Stomach (tissue), 8 donors: ENCODE measurements at regions not wholly inside any gene's neighbourhood (a gene's known extent, or its start where the extent isn't known, plus 50 kb on each side); places are given as distances from the start of the nearest gene placed in this dataset.

ENCODE experiments used
- DNase-seq, 2 donors: peaks; one replicate each; pipeline versions ENCODE4 v3.0.0 to v3.0.0-alpha.2; 2013 to 2019
- H3K27ac ChIP-seq, 5 donors: fragments of 200-600 bp in 4 of 5; sonication (generic) in 4 of 5; one replicate each; pipeline ENCODE4 v1.5.1; 2013 to 2019; ENCODE audit warnings: mild to moderate bottlenecking in 1 of 5, moderate library complexity in 1 of 5
- H3K27me3 ChIP-seq, 3 donors: fragments of 200-600 bp; sonication (generic); one replicate each; pipeline ENCODE4 v1.5.1; 2017 to 2019; ENCODE audit warnings: mixed run types in 1 of 3
- H3K36me3 ChIP-seq, 4 donors: fragments of 200-600 bp; sonication (generic); 1 replicate in 3 of 4; 2 replicates in 1 of 4; pipeline ENCODE4 v1.5.1; 2016 to 2019
- H3K4me1 ChIP-seq, 4 donors: fragments of 200-600 bp; sonication (generic); one replicate each; pipeline ENCODE4 v1.5.1; 2016 to 2019
- H3K4me3 ChIP-seq, 4 donors: fragments of 200-600 bp; sonication (generic) in 3 of 4; one replicate each; pipeline ENCODE4 v1.5.1; 2016 to 2019; ENCODE audit warnings: mild to moderate bottlenecking in 1 of 4
- H3K9me3 ChIP-seq, 4 donors: fragments of 200-600 bp; sonication (generic); one replicate each; pipeline ENCODE4 v1.5.1; 2016 to 2019
- EP300 ChIP-seq: sonication (generic); formaldehyde crosslinking; IDR thresholded peaks from one replicate; pipeline ENCODE4 v1.6.1; 2017; ENCODE audit warnings: antibody characterized with exemption
- POLR2A ChIP-seq, 4 donors: fragments of 450-650 bp; IDR thresholded peaks; one replicate each; pipeline ENCODE4 v1.6.1; 2016; ENCODE audit warnings: antibody characterized with exemption in 4 of 4, control low read depth in 2 of 4, mild to moderate bottlenecking in 1 of 4, moderate library complexity in 1 of 4
- POLR2AphosphoS5 ChIP-seq, 3 donors: sonication (generic); formaldehyde crosslinking; IDR thresholded peaks; one replicate each; pipeline ENCODE4 v1.6.1; 2016; ENCODE audit warnings: antibody characterized with exemption in 3 of 3
- WGBS, 5 donors: extraction: QIAGEN DNeasy Blood & Tissue Kit in 3 of 5; methylation state at CpG; one replicate each; pipeline versions ENCODE4 v1.1.5 to v1.1.7; 2013 to 2018; 5-methylcytosine and 5-hydroxymethylcytosine counted together
- intact Hi-C: fragments of 100-400 bp; cut with DNase I; formaldehyde crosslinking; loops from one replicate; pipeline ENCODE4 v1.15.1; 2023; ENCODE audit warnings: low total_unique reads
- TF ChIP-seq, protein P1 (sequence below), 7 experiments: fragments of 450-650 bp in 4 of 7; fragments of 200-600 bp in 3 of 7; sonication (generic) in 3 of 7; IDR thresholded peaks; one replicate each; pipeline ENCODE4 v1.5.1; 2016 to 2019; ENCODE audit warnings: antibody characterized with exemption in 7 of 7, control low read depth in 2 of 7, mild to moderate bottlenecking in 1 of 7
- donor health status: healthy with polysubstance abuse.
- donor health status: Bipolar disorder and iron deficiency.
- donor health status: healthy.

DNA sequence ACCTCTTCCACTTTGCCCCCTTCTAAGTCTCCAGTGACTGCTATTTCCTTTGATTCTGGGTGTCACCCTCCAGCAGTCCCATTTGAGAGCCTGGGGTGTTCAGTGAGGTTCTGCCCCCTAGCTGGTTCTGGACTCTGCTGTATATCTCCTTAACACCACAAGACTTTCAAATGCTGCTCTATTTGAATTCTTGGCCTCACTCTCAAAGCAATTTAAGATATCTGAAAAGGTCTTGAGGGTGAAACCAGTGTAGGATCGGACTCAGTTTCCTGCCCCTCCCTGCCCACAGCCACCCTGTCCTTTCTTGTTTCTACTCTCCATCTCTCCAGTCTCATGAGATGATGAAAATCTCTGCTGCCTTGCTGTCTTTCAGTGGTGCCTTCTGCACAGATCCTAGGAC is 280.9 kb downstream of the TENT4A start:
- Histone ChIP-seq H3K36me3 (no peaks in the 10 kb centered on the region), H3K9me3 (peaks cover 6 to 16% (median 10%) of the 10 kb centered on the region in 4 donors), H3K4me3 (no peak overlapping the region), H3K27me3 (no peaks in the 10 kb centered on the region), H3K4me1 (no peaks in the 10 kb centered on the region), H3K27ac (no peak overlapping the region)
- intact Hi-C loops = no loop called here
- no peak for TF ChIP-seq POLR2AphosphoS5 (IDR thresholded peaks at IDR 0.05)
- TF ChIP-seq POLR2A (IDR thresholded peaks at IDR 0.05) = no peak
- no peak for TF ChIP-seq EP300
- TF ChIP-seq, protein P1, sequence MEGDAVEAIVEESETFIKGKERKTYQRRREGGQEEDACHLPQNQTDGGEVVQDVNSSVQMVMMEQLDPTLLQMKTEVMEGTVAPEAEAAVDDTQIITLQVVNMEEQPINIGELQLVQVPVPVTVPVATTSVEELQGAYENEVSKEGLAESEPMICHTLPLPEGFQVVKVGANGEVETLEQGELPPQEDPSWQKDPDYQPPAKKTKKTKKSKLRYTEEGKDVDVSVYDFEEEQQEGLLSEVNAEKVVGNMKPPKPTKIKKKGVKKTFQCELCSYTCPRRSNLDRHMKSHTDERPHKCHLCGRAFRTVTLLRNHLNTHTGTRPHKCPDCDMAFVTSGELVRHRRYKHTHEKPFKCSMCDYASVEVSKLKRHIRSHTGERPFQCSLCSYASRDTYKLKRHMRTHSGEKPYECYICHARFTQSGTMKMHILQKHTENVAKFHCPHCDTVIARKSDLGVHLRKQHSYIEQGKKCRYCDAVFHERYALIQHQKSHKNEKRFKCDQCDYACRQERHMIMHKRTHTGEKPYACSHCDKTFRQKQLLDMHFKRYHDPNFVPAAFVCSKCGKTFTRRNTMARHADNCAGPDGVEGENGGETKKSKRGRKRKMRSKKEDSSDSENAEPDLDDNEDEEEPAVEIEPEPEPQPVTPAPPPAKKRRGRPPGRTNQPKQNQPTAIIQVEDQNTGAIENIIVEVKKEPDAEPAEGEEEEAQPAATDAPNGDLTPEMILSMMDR (IDR thresholded peaks at IDR 0.05) = no peak
- DNase-seq = no peak
- WGBS, 5 donors = 54 to 86% (median 69%) methylated on average over 1 of the region's 1 CpG

DNA sequence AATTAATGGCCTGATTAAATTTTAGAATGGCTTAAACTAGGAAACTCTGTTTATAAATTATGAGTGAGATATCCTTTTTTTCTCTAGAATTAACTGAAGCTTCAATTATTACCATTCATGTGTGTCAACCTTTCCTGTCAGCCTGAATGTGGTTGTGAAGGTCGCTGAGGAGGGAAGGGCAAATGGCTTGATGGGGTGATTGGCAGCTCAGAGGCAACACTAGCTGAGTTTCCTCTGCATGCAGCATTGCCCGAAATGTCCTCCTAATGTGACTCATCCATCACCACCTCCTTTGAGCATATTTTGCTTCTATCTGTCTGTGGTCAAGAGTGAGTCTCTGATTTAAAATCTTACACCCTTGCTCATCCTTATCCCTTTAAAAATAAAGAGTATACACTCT is 281.9 kb downstream of the TENT4A start:
- no peak for DNase-seq
- 53 to 83% (median 66%) methylated on average over 2 of the region's 2 CpGs for WGBS, 5 donors
- H3K27ac ChIP-seq = no peak overlapping the region
- H3K4me3 ChIP-seq = no peak overlapping the region
- peaks cover 6 to 16% (median 10%) of the 10 kb centered on the region in 4 donors for H3K9me3 ChIP-seq
- H3K36me3 ChIP-seq = no peaks in the 10 kb centered on the region
- H3K4me1 ChIP-seq = no peaks in the 10 kb centered on the region
- no peak for TF ChIP-seq POLR2AphosphoS5 (IDR thresholded peaks at IDR 0.05)
- no peak for TF ChIP-seq EP300
- no peak for TF ChIP-seq POLR2A (IDR thresholded peaks at IDR 0.05)
- TF ChIP-seq, protein P1 (IDR thresholded peaks at IDR 0.05) = no peak
- no peaks in the 10 kb centered on the region for H3K27me3 ChIP-seq
- intact Hi-C loops = no loop called here

DNA sequence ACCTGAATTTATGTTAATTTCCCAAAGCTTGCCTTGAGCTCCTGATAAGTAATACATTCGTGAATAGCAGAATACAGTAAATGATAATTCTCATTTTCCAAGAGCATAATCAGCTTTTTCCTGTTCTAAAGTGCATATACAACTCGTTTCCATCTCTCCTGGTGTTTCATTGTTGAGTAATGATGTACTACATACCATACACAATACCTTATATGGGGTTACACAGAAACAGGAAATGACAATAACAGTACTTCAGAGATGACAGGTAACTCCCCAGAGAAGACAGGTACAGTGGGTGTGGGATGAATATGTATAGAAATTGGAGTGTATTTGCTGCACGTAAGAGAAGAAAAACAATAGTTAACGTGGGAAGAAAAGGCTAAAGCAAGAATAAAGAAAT is 287.1 kb downstream of the TENT4A start:
- no peak for TF ChIP-seq POLR2AphosphoS5 (IDR thresholded peaks at IDR 0.05)
- TF ChIP-seq, protein P1 (IDR thresholded peaks at IDR 0.05) = no peak
- TF ChIP-seq POLR2A (IDR thresholded peaks at IDR 0.05) = no peak
- no peak for TF ChIP-seq EP300
- 61 to 70% (median 62%) methylated on average over 4 of the region's 4 CpGs for WGBS, 5 donors
- Histone ChIP-seq H3K9me3 (peaks cover 6 to 16% (median 10%) of the 10 kb centered on the region in 4 donors), H3K27me3 (no peaks in the 10 kb centered on the region), H3K27ac (no peak overlapping the region), H3K36me3 (no peaks in the 10 kb centered on the region), H3K4me3 (no peak overlapping the region), H3K4me1 (no peaks in the 10 kb centered on the region)
- intact Hi-C loops = no loop called here
- DNase-seq = no peak

DNA sequence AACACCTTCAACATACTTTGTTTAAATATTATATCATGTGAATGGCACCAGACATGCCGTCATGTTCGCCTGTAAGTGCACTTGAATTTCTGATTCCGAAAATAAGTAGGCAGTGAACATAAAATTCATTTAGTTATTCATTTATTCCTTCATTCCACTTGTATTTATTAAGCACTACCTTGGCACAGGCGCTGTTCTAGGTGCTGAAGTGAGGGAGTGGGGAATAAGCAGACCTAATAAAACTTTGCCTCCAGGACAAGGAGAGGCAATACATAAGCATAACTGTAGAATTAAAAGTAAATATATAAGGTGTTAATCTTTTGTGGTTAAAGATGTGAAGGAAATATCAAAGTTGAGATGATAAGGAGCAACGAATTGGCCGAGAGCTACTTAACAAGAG is 297.4 kb downstream of the TENT4A start:
- H3K9me3 ChIP-seq = no peaks in the 10 kb centered on the region
- no peaks in the 10 kb centered on the region for H3K4me1 ChIP-seq
- H3K27me3 ChIP-seq = no peaks in the 10 kb centered on the region
- DNase-seq = peak in 1 of 2 donors; percentile 50
- H3K4me3 ChIP-seq = no peak overlapping the region
- TF ChIP-seq, protein P1 (IDR thresholded peaks at IDR 0.05) = no peak
- TF ChIP-seq EP300 = no peak
- TF ChIP-seq POLR2AphosphoS5 (IDR thresholded peaks at IDR 0.05) = no peak
- TF ChIP-seq POLR2A (IDR thresholded peaks at IDR 0.05) = no peak
- intact Hi-C loops = no loop called here
- no peaks in the 10 kb centered on the region for H3K36me3 ChIP-seq
- WGBS, 5 donors = 25 to 47% (median 34%) methylated on average over 6 of the region's 6 CpGs
- H3K27ac ChIP-seq = no peak overlapping the region
